Chondrocyte (in vitro differentiated cells): ENCODE measurements at regions not wholly inside any gene's neighbourhood (a gene's known extent, or its start where the extent isn't known, plus 50 kb on each side); places are given as distances from the start of the nearest gene placed in this dataset.

Experiments used
- DNase-seq: peaks from one replicate; pipeline ENCODE4 v3.0.0; 2021; ENCODE audit warnings: mixed read lengths, low spot score
- H3K27ac Mint-ChIP-seq: one replicate; pipeline ENCODE4 v1.8.0; 2021; ENCODE audit warnings: mild to moderate bottlenecking, moderate library complexity, mixed read lengths; ENCODE audit not compliant: unreplicated experiment
- H3K27me3 Mint-ChIP-seq: 2 replicates; pipeline ENCODE4 v1.8.0; 2021; ENCODE audit warnings: low read depth, mixed read lengths
- H3K36me3 Mint-ChIP-seq: 2 replicates; pipeline ENCODE4 v1.8.0; 2021; ENCODE audit warnings: low read depth, mixed read lengths
- H3K4me1 Mint-ChIP-seq: 2 replicates; pipeline ENCODE4 v1.8.0; 2021; ENCODE audit warnings: low read depth, mild to moderate bottlenecking, mixed read lengths
- H3K4me3 Mint-ChIP-seq: one replicate; pipeline ENCODE4 v1.8.0; 2021; ENCODE audit warnings: mild to moderate bottlenecking, moderate library complexity, mixed read lengths; ENCODE audit not compliant: unreplicated experiment
- H3K9me3 Mint-ChIP-seq: 2 replicates; pipeline ENCODE4 v1.8.0; 2021; ENCODE audit warnings: low read depth, mixed read lengths
- TF ChIP-seq, protein P1 (sequence below): fragments of 200-600 bp; sonication (generic); IDR thresholded peaks from 2 replicates; pipeline ENCODE4 v1.5.0; 2021; ENCODE audit warnings: antibody characterized with exemption, mild to moderate bottlenecking, moderate library complexity

DNA sequence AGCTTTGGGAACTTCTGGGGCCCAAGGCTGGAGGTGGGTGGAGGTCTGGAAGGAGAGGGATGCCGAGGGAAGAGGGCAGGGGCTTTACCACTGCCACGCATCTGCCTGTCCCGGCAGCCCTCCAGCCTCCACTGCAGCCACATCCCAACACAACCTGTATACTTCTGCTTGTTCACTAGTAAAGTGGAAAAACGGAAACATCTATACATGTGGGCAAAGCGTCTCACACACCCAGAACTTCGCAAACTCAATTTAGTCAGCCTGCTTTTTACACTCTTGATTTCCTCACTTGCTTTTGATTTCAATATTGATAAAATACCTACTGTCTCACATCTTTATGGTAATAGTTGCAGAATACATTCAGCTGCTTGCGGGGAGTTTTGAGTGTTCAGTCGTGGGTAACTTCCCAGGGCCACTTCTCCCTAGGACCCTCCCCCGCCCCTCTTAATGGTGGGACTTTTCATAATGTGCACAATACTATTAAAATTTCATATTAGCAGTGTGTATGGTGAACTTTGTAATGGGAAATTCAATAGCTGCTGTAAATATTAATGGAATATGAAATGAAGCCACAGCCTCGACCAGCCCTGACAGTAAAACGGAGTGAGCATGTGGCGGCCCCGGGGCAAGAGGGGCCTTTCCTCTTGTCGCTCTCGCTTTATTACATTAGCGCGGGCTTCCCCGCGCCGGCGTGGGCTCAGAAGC is 85.2 kb downstream of the NR2F2 start:
- no peak overlapping the region for H3K27ac Mint-ChIP-seq
- no peaks in the 10 kb centered on the region for H3K9me3 Mint-ChIP-seq
- H3K36me3 Mint-ChIP-seq = peaks cover 4% of the 10 kb centered on the region
- H3K4me3 Mint-ChIP-seq = no peak overlapping the region
- peaks cover 92% of the 10 kb centered on the region for H3K27me3 Mint-ChIP-seq
- DNase-seq = no peak
- H3K4me1 Mint-ChIP-seq = peaks cover 18% of the 10 kb centered on the region
- TF ChIP-seq, protein P1, sequence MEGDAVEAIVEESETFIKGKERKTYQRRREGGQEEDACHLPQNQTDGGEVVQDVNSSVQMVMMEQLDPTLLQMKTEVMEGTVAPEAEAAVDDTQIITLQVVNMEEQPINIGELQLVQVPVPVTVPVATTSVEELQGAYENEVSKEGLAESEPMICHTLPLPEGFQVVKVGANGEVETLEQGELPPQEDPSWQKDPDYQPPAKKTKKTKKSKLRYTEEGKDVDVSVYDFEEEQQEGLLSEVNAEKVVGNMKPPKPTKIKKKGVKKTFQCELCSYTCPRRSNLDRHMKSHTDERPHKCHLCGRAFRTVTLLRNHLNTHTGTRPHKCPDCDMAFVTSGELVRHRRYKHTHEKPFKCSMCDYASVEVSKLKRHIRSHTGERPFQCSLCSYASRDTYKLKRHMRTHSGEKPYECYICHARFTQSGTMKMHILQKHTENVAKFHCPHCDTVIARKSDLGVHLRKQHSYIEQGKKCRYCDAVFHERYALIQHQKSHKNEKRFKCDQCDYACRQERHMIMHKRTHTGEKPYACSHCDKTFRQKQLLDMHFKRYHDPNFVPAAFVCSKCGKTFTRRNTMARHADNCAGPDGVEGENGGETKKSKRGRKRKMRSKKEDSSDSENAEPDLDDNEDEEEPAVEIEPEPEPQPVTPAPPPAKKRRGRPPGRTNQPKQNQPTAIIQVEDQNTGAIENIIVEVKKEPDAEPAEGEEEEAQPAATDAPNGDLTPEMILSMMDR = no peak

DNA sequence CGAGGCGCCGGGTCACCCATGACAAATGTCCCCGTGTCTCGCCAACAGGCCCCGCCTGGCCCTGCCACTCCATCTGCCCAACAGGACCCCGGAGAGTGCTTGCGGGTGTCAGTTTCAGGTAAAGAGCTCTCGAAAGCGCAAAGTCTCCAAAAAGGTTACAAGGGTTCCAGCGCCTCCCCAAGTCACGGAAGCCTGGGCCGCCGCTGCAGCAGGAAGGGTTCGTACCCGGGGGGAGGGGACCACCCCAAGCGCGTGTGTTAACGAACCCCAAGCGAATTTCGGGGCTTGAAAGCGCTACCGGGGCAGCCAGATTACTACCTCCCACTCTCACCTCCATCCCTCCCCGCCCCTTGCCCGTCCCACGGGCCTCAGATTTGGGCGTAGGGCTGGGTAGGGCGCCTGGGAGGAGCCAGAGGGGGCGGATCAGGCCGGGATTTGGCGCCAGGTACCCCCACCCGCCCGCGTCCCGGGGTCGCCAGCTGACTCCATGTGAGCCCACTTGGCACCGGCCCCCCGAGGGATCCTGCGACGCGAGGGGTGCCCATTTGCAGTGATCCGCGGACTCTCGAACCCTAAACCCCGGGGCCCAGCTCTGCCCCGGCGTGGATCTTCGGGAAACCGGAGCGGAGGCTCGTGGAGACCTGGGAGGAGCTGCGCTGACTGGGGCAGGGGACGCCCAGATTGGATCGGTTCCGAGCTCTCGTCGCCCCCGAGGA is 85.9 kb downstream of the NR2F2 start:
- Mint-ChIP-seq H3K9me3 (no peaks in the 10 kb centered on the region), H3K4me1 (peaks cover 21% of the 10 kb centered on the region), H3K27me3 (peaks cover 91% of the 10 kb centered on the region), H3K36me3 (peaks cover 7% of the 10 kb centered on the region), H3K27ac (no peak overlapping the region), H3K4me3 (peak overlapping the region; percentile 54)
- DNase-seq = no peak
- TF ChIP-seq, protein P1 = no peak

DNA sequence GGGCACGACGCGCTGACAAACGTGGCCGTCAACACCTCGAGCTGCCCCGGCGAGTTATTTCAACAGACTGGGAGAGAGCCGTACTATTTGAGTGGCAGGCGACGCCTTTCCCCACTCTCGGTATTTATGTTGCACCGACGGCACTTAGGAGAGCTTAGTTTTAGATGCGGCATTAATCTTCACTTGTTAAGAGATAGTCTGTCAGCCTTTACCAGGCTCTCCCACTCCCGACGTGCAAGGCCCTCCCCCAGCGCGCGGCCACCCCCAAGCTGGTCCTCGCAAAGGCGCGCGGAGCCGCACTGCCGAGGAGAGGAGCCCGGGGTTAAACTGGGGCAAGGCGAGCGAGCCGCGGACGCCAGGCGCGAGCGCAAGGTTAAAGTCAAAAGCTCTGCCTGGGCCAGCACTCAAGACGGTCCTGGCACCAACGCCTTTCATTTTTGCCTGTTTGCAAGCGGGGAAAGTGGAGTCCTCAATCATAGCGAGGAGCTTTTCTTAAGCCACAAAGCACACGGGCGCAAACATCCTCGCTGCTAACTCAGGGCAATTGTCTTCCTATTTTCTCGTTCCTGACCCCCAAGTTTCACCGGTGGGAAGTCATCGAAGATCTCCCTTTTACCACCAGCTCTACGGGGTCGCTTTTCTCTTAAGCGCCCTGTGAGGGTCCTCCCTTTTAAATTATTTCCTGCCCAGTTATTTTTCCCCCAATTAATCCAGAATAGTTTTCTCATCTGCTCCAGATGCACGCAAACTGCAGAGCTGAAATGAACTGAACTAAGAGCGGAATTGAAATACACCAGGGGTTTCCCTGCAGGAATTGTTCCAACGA is 86.6 kb downstream of the NR2F2 start:
- Mint-ChIP-seq H3K4me1 (peaks cover 23% of the 10 kb centered on the region), H3K4me3 (peak overlapping the region; percentile 54)
- TF ChIP-seq, protein P1 = no peak

DNA sequence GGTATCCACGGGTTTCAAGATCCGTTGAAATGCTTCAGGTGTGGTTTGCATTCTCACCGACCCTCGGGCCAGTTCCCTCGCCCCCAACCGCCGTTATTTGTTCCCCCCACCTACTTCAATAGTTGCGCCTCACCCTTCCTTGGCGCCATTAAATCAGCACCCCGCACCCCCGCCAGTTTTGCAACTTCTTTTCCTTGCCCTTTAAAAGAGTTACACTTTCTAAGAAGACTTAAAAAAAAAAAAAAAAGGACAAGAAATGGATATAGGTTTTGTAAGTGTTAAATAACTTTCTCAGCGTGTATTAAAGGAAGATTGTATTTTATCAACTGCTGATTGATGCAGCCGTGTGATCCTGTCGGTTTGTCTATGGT is 87.2 kb downstream of the NR2F2 start:
- Mint-ChIP-seq H3K4me3 (no peak overlapping the region), H3K27me3 (peaks cover 89% of the 10 kb centered on the region), H3K9me3 (no peaks in the 10 kb centered on the region), H3K36me3 (peaks cover 4% of the 10 kb centered on the region), H3K27ac (no peak overlapping the region), H3K4me1 (peaks cover 23% of the 10 kb centered on the region)
- TF ChIP-seq, protein P1 = no peak
- DNase-seq = no peak

More for the DNA sequence above, 86.6 kb downstream of the NR2F2 start:
- H3K9me3 Mint-ChIP-seq = no peaks in the 10 kb centered on the region
- peaks cover 6% of the 10 kb centered on the region for H3K36me3 Mint-ChIP-seq
- no peak overlapping the region for H3K27ac Mint-ChIP-seq
- DNase-seq = no peak
- H3K27me3 Mint-ChIP-seq = peaks cover 90% of the 10 kb centered on the region

DNA sequence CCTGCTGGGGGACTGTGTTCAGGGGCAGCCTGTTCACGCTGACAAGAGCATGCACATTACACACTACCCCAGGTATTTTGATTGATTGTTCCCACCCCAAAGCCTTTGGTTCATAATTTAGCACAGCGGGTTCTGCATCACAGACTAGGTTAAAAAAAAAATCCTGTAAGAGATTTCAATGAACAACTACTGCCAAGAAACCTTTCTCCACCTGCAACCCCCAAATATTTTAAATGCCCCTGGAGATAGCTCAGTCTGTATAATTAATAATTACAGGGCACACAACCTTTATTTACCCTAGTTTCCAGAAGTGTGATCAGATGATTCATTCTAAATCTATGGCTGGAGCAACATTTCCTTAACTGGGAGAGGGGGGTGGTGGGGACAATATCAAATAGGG is 87.6 kb downstream of the NR2F2 start:
- Mint-ChIP-seq H3K27me3 (peaks cover 87% of the 10 kb centered on the region), H3K4me3 (no peak overlapping the region), H3K9me3 (no peaks in the 10 kb centered on the region), H3K27ac (no peak overlapping the region), H3K4me1 (peaks cover 23% of the 10 kb centered on the region), H3K36me3 (peaks cover 4% of the 10 kb centered on the region)
- TF ChIP-seq, protein P1 = no peak
- DNase-seq = no peak
